NCI-H1930 (cell line): ENCODE measurements at regions not wholly inside any gene's neighbourhood (a gene's known extent, or its start where the extent isn't known, plus 50 kb on each side); places are given as distances from the start of the nearest gene placed in this dataset.

ENCODE experiments used
- DNase-seq, 2 experiments: peaks; one replicate each; lab custom pipeline; 2025; lab: John Stamatoyannopoulos, UW

GRCh38 chr12:13503094-13503835 is 306.7 kb downstream of the EMP1 start:
- no peak for DNase-seq

GRCh38 chr12:13499008-13499407 is 302.5 kb downstream of the EMP1 start:
- DNase-seq = no peak

GRCh38 chr12:13496111-13496510 is 299.6 kb downstream of the EMP1 start:
- DNase-seq = no peak

- no peak for DNase-seq
Measured at GRCh38 chr12:13489246-13489645, 292.7 kb downstream of the EMP1 start.

- DNase-seq = no peak
Measured at GRCh38 chr12:13487326-13487725, 290.8 kb downstream of the EMP1 start.

GRCh38 chr12:13486794-13487193 is 290.3 kb downstream of the EMP1 start:
- no peak for DNase-seq

GRCh38 chr12:13478650-13479181 is 282.2 kb downstream of the EMP1 start:
- no peak for DNase-seq

- DNase-seq = no peak
Measured at GRCh38 chr12:13474381-13474780, 277.9 kb downstream of the EMP1 start.

- DNase-seq = no peak
Measured at GRCh38 chr12:13472690-13473089, 276.2 kb downstream of the EMP1 start.

- DNase-seq = no peak
Measured at GRCh38 chr12:13471471-13471870, 274.9 kb downstream of the EMP1 start.

- no peak for DNase-seq
Measured at GRCh38 chr12:13465635-13466034, 269.1 kb downstream of the EMP1 start.

- DNase-seq = no peak
Measured at GRCh38 chr12:13463189-13463588, 266.7 kb downstream of the EMP1 start.

- DNase-seq = no peak
Measured at GRCh38 chr12:13462450-13462849, 265.9 kb downstream of the EMP1 start.

GRCh38 chr12:13455778-13456144 is 259.2 kb downstream of the EMP1 start:
- no peak for DNase-seq

- DNase-seq = no peak
Measured at GRCh38 chr12:13454991-13455777, 258.7 kb downstream of the EMP1 start.

GRCh38 chr12:13452955-13453570 is 256.5 kb downstream of the EMP1 start:
- DNase-seq = no peak

GRCh38 chr12:13451776-13452175 is 255.2 kb downstream of the EMP1 start:
- DNase-seq = no peak

GRCh38 chr12:13450231-13451080 is 253.9 kb downstream of the EMP1 start:
- DNase-seq = no peak

- no peak for DNase-seq
Measured at GRCh38 chr12:13444076-13444475, 247.6 kb downstream of the EMP1 start.

GRCh38 chr12:13443498-13443897 is 247.0 kb downstream of the EMP1 start:
- DNase-seq = no peak

GRCh38 chr12:13443028-13443427 is 246.5 kb downstream of the EMP1 start:
- DNase-seq = no peak

- no peak for DNase-seq
Measured at GRCh38 chr12:13442457-13442856, 245.9 kb downstream of the EMP1 start.
